ENCODE measurements at regions not wholly inside any gene's neighbourhood (a gene's known extent, or its start where the extent isn't known, plus 50 kb on each side); places are given as distances from the start of the nearest gene placed in this dataset.

GRCh38 chr3:34780294-34780693, 859.0 kb upstream of the ARPP21 start:
- TF ChIP-seq CTCF (IDR thresholded peaks at IDR 0.05), result no peak
- no peak for TF ChIP-seq POLR2A (IDR thresholded peaks at IDR 0.05)

All from Peyer's patch (tissue), 4 donors.